ENCODE measurements at regions not wholly inside any gene's neighbourhood (a gene's known extent, or its start where the extent isn't known, plus 50 kb on each side); places are given as distances from the start of the nearest gene placed in this dataset.

- Histone ChIP-seq H3K9ac (ENCODE audit: extremely low read depth, insufficient read length, low read length) (no peak overlapping the region), H2BK5ac (ENCODE audit: insufficient read length, low read length) (no peak overlapping the region), H4K20me1 (ENCODE audit: control insufficient read depth, insufficient read depth, insufficient read length) (no peaks in the 10 kb centered on the region), H3K27me3 (ENCODE audit: insufficient read depth, low read length) (no peaks in the 10 kb centered on the region), H3K27ac (ENCODE audit: insufficient read length, low read depth, low read length) (no peak overlapping the region), H2BK12ac (ENCODE audit: insufficient read length, low read depth, low read length) (no peak overlapping the region), H4K91ac (ENCODE audit: insufficient read length, low read depth, low read length) (no peak overlapping the region), H2BK15ac (ENCODE audit: low read depth, low read length) (no peak overlapping the region), H3K4me2 (ENCODE audit: insufficient read depth, insufficient read length, low read length) (no peak overlapping the region), H2AK5ac (ENCODE audit: insufficient read length, low read length) (no peak overlapping the region), H3K4me1 (ENCODE audit: insufficient read depth, low read length) (no peaks in the 10 kb centered on the region), H3K9me3 (ENCODE audit: control insufficient read depth, low read depth, low read length) (no peaks in the 10 kb centered on the region), H2BK120ac (ENCODE audit: low read depth, low read length, poor library complexity, severe bottlenecking) (no peak overlapping the region), H3K23me2 (ENCODE audit: insufficient read length, low read depth, low read length, poor library complexity, severe bottlenecking) (no peaks in the 10 kb centered on the region), H3K4ac (ENCODE audit: low read depth, low read length) (no peak overlapping the region), H2AFZ (ENCODE audit: low read length) (no peak overlapping the region), H3K79me1 (ENCODE audit: insufficient read depth, low read depth, low read length, poor library complexity, severe bottlenecking) (no peaks in the 10 kb centered on the region), H4K5ac (ENCODE audit: insufficient read length, low read depth, low read length) (no peak overlapping the region), H3K56ac (ENCODE audit: insufficient read length, low read depth, low read length) (no peak overlapping the region), H2BK20ac (ENCODE audit: low read depth, low read length, poor library complexity, severe bottlenecking) (no peak overlapping the region), H3K23ac (ENCODE audit: insufficient read length, low read depth, low read length) (no peak overlapping the region), H3K18ac (ENCODE audit: insufficient read length, low read depth, low read length) (no peak overlapping the region), H3T11ph (ENCODE audit: low read length) (no peak overlapping the region), H3K79me2 (ENCODE audit: insufficient read depth, low read length) (no peaks in the 10 kb centered on the region), H3K14ac (ENCODE audit: insufficient read depth, low read length) (no peak overlapping the region), H4K8ac (replicated peaks; ENCODE audit: insufficient read length, low read depth, low read length) (no peak overlapping the region)
- Mint-ChIP-seq H3K27me3 (ENCODE audit: low read depth) (no peaks in the 10 kb centered on the region; the same call in 1 of the 2 replicates), H3K4me3 (no peak overlapping the region), H3K9me3 (no peaks in the 10 kb centered on the region), H3K4me1 (no peaks in the 10 kb centered on the region), H3K27ac (no peak overlapping the region), H3K36me3 (ENCODE audit: insufficient read depth in 1 of 3, low read depth in 3 of 3) (no peaks in the 10 kb centered on the region)
- no peak for DNase-seq
- no peak for TF ChIP-seq CTCF (conservative IDR thresholded peaks at IDR 0.05)
These were observed 1130.2 kb upstream of the MAP3K7 start for GRCh38 chr6:91717094-91717493.

All from H9 (cell line).